ENCODE measurements at regions not wholly inside any gene's neighbourhood (a gene's known extent, or its start where the extent isn't known, plus 50 kb on each side); places are given as distances from the start of the nearest gene placed in this dataset.

GRCh38 chr10:4262870-4263600 is 478.0 kb upstream of the KLF6 start (continued):
- TF ChIP-seq GMEB1 (CRISPR knock-in tag; IDR thresholded peaks at IDR 0.05) = no peak
- no peak for TF ChIP-seq L3MBTL2 (IDR thresholded peaks at IDR 0.05)
- TF ChIP-seq THRB (CRISPR knock-in tag; conservative IDR thresholded peaks at IDR 0.05) = no peak
- TF ChIP-seq ZNF263 (CRISPR knock-in tag; IDR thresholded peaks at IDR 0.05; ENCODE audit: borderline replicate concordance) = no peak
- TF ChIP-seq MAFG (tag; conservative IDR thresholded peaks at IDR 0.05) = no peak
- no peak for TF ChIP-seq SRSF1 (IDR thresholded peaks at IDR 0.05; ENCODE audit: low read depth, low read length)
- TF ChIP-seq ZKSCAN3 (CRISPR knock-in tag; IDR thresholded peaks at IDR 0.05) = no peak
- no peak for TF ChIP-seq ZNF764 (CRISPR knock-in tag; IDR thresholded peaks at IDR 0.05; ENCODE audit: low read depth)

GRCh38 chr10:4262449-4262848 is 477.4 kb upstream of the KLF6 start:
- in situ Hi-C loops (cut with MboI) = no loop called here
- ATAC-seq = no peak
- Histone ChIP-seq H2AFZ (ENCODE audit: low read depth, low read length) (no peak overlapping the region), H3K27me3 (ENCODE audit: control insufficient read depth in 2 of 2, insufficient read depth in 2 of 2, low read length in 2 of 2) (peaks cover 2 to 14% of the 10 kb centered on the region in 2 experiments; a peak in 2 of 5 replicates), H3K79me2 (ENCODE audit: control insufficient read depth, insufficient read depth, low read length) (no peaks in the 10 kb centered on the region), H3K4me2 (ENCODE audit: insufficient read depth, low read length) (no peak overlapping the region), H3K4me3 (no peak overlapping the region), H3K36me3 (ENCODE audit: control insufficient read depth, insufficient read depth, low read length) (no peaks in the 10 kb centered on the region), H3K9me1 (ENCODE audit: control insufficient read depth, insufficient read depth, low read length) (no peaks in the 10 kb centered on the region), H3K9me3 (replicated peaks; ENCODE audit: control insufficient read depth, insufficient read depth, low read depth, low read length) (no peaks in the 10 kb centered on the region), H3K4me1 (replicated peaks in 1 of 2; ENCODE audit: control insufficient read depth in 2 of 2, insufficient read depth in 2 of 2, low read length in 2 of 2) (no peaks in the 10 kb centered on the region), H4K20me1 (replicated peaks; ENCODE audit: control insufficient read depth, insufficient read depth, low read length) (no peaks in the 10 kb centered on the region), H3K27ac (ENCODE audit: extremely low read depth, low read depth, low read length) (no peak overlapping the region), H3K9ac (ENCODE audit: insufficient read depth in 1 of 2, low read depth in 2 of 2, low read length in 2 of 2) (no peak overlapping the region)
- no peak for FAIRE-seq
- no peak for TF ChIP-seq IRF9 (tag; IDR thresholded peaks at IDR 0.05)
- no peak for TF ChIP-seq CGGBP1 (CRISPR knock-in tag; IDR thresholded peaks at IDR 0.05)
- TF ChIP-seq ZNF140 (CRISPR knock-in tag; IDR thresholded peaks at IDR 0.05) = no peak
- TF ChIP-seq GTF2F1 (IDR thresholded peaks at IDR 0.05; ENCODE audit: low read depth, low read length) = no peak
- TF ChIP-seq MAFK (IDR thresholded peaks at IDR 0.05; ENCODE audit: low read length) = no peak
- TF ChIP-seq NONO (IDR thresholded peaks at IDR 0.05; ENCODE audit: low read depth in 2 of 2, low read length in 1 of 2) = no peak
- no peak for TF ChIP-seq HMG20B (CRISPR knock-in tag; IDR thresholded peaks at IDR 0.05)
- TF ChIP-seq ZNF263 (CRISPR knock-in tag; IDR thresholded peaks at IDR 0.05; ENCODE audit: borderline replicate concordance) = no peak
- no peak for TF ChIP-seq ZNF584 (CRISPR knock-in tag; IDR thresholded peaks at IDR 0.05; ENCODE audit: low read depth)
- no peak for TF ChIP-seq ELF4 (CRISPR knock-in tag; IDR thresholded peaks at IDR 0.05)
- TF ChIP-seq SAP30 (IDR thresholded peaks at IDR 0.05; ENCODE audit: borderline replicate concordance, insufficient read depth, low read depth, low read length, poor library complexity, severe bottlenecking) = no peak
- intact Hi-C loops (cut with micrococcal nuclease) = no loop called here
- BruUV-seq (replicated peaks) = no TSS peak
- ChIA-PET POLR2A (no interaction called here), CTCF (ENCODE audit: low intra/inter-chr PET ratio) (no interaction called here)
- no peak for DNase-seq (ENCODE audit: extremely low read depth in 1 of 4, low spot score in 3 of 4)
- WGBS (ENCODE audit: insufficient coverage, low coverage, missing lambda C conversion rate) = 0% methylated on average over 4 of the region's 4 CpGs

All from K562 (cell line).